ENCODE measurements at regions not wholly inside any gene's neighbourhood (a gene's known extent, or its start where the extent isn't known, plus 50 kb on each side); places are given as distances from the start of the nearest gene placed in this dataset.

DNA sequence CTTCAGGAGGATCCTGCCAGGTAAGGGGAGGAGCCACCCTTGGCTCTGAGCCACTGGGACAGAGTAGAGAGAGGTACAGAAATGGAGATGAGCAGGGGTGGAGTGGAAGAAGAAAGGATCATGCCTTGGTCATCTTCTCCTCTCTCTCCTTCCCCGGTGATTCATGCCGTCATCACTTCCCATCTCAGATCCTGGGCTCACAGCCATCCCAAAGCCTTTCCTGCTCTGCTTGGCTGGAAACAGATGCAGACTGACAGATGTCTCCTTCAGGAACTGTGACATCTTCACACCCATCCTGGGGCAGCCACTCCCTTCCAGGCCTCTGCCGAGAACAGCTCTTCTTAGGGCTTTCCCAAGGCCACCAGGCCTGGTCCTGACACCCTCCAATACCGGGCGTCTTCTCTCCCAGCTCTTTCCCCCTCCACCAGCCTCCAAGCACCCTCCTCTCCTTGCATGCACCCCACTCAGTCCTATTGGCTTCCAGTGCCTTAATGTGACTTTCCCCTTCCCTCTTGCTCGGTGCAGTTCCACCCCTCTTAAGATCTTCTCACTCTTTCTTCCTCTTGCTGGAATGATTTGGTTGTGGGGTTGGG lies 58.3 kb upstream of the TNP1 start:
- no peak for TF ChIP-seq RAD21 (IDR thresholded peaks at IDR 0.05; ENCODE audit: insufficient read depth, low read depth, low read length)
- no peak for TF ChIP-seq CTCF (IDR thresholded peaks at IDR 0.05 in 2 of 3, conservative IDR thresholded peaks at IDR 0.05 in 1 of 3; ENCODE audit: control insufficient read depth in 2 of 3, extremely low read depth in 1 of 3, insufficient read depth in 1 of 3, low read depth in 3 of 3, low read length in 3 of 3)
- no peak for TF ChIP-seq CREM (IDR thresholded peaks at IDR 0.05; ENCODE audit: low read depth)
- no peak for TF ChIP-seq MTA2 (IDR thresholded peaks at IDR 0.05; ENCODE audit: low read depth)

Measured in GM12878 (cell line).